ENCODE measurements at regions not wholly inside any gene's neighbourhood (a gene's known extent, or its start where the extent isn't known, plus 50 kb on each side); places are given as distances from the start of the nearest gene placed in this dataset.

GRCh38 chr1:58911841-58912499 is 128.1 kb upstream of the JUN start:
- no peak for DNase-seq (ENCODE audit: low read depth)

DNA sequence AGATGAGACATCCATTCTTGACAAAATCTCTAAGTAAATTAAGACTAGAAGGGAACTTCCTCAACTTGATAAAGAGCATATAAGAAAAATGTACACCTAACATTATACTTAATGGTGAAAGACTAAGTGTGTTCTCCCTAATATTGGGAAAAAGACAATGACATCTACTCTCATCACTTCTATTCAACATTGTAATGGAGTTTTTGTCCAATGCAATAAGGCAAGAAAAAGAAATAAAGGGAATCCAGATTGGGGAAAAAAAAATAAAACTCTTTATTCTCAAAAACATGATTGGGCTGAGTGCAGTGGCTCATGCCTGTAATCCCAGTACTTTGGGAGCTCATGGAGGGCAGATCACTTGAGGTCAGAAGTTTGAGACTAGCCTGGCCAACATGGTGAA is 131.1 kb upstream of the JUN start:
- DNase-seq (ENCODE audit: low read depth), result no peak

DNA sequence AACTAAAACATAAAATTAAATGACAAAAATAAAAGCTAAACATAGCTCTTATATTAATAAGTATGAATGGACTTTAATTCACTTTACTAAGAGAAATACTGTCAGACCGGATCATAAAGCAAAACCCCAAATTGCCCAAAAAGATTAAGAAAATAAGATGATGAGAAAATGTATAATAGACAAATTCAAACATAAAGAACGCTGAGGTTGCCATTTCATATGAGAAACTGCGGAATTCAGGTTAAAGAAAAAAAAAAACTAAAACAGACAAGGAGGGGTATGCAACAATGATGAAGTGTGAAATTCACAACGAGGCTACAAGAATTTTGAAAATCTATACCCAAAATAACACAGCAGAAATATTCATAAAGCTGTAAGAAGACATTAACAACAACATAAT is 133.6 kb upstream of the JUN start:
- DNase-seq (ENCODE audit: low read depth), result no peak

- DNase-seq (ENCODE audit: low read depth), result no peak
Observed at GRCh38 chr1:58919226-58919958, 135.5 kb upstream of the JUN start.

DNA sequence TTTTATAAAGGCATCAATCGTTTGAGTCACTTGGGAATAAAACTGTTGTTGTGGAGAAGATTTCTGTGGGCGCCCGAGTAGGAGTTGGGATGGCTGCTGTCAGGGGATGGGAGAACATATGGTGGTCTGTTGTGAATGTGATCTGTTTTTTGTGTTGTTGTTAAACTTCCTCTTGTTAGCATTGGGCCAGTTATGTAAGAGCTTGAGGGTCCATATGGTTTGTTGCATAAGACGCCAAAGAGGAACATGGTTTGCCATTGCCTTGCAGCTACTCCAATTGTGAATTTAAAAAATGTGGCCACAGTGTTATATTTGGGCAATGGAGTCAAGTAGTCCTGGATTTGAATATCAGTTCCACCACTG is 136.1 kb upstream of the JUN start:
- DNase-seq (ENCODE audit: low read depth), result no peak

- DNase-seq (ENCODE audit: low read depth), result no peak
Observed at GRCh38 chr1:58921342-58921741, 137.5 kb upstream of the JUN start.

DNA sequence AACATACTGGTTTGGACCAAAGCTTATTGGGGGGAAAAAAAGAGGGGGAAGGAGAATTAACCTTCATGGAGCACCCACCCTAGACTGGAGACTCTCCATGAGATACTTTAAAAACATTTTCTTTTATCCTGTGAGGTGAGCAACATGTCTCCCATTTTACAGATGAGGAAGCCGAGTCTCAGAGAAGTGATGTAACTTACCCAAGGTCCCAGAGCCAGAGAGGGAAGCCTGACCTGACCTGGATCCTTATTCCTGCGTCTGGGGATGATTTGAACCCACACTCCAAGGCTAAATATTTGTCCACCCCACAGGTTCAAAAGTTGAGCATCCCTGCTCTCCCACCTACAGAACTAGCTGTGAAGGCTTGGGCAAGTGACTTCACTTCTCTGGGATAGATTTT is 137.9 kb upstream of the JUN start:
- no peak for DNase-seq (ENCODE audit: low read depth)

- peak; percentile 46 for DNase-seq (ENCODE audit: low read depth)
Observed at GRCh38 chr1:58922302-58923089, 138.6 kb upstream of the JUN start.

DNA sequence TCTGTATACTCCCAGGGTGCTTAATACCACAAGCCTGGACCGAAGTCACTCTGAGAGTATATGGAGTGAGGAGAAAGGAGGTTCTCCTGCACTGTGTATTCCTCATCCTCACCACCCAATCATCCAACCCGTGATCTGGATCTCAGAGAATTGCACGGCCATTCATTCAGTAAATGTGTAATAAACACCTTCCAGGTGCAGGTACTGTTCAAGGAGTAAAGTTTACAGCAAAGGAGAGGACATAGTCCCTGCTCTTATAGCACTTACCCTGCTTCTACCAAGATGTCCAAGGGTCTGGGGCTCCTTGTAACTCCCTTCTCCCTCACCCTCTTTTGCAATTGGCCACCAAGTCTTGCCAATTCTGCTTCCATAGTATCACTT is 139.2 kb upstream of the JUN start:
- no peak for DNase-seq (ENCODE audit: low read depth)

GRCh38 chr1:58924016-58924565 is 140.2 kb upstream of the JUN start:
- no peak for DNase-seq (ENCODE audit: low read depth)

DNA sequence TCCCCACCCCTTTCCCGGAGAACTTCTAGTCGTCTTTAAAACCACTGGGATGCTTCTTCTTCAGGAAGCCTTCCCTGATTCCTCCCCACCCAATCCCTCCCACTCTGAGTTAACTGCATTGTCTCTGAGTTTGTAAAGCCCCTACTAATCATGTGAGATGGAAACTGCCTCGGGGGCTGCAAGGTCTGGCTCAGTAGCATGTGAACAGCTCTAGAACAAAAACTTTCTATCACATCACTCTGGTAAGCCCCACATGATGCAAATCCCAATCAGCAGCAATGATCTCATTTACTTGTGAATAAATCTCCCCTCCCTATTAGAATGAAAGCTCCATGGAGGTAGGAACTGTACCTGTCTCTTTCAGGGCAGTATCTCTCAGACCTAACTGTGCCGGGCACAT is 141.0 kb upstream of the JUN start:
- no peak for DNase-seq (ENCODE audit: low read depth)

DNA sequence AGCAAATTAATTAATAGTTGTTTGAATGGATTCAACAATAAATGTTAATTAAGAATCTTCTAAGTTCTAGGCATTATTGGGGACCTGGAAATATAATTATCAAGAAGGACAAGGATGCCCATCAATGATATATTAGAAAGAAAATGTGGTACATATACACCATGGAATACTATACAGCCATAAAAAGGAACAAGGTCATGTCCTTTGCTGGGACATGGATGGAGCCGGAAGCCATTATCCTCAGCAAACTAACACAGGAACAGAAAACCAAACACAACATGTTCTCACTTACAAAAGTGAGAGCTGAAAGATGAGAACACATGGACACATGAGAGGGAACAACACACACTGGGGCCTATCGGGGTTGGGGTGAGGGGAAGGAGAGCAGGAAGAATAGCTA is 141.4 kb upstream of the JUN start:
- DNase-seq (ENCODE audit: low read depth), result no peak

- DNase-seq (ENCODE audit: low read depth), result no peak
Observed at GRCh38 chr1:58926152-58926551, 142.3 kb upstream of the JUN start.

DNA sequence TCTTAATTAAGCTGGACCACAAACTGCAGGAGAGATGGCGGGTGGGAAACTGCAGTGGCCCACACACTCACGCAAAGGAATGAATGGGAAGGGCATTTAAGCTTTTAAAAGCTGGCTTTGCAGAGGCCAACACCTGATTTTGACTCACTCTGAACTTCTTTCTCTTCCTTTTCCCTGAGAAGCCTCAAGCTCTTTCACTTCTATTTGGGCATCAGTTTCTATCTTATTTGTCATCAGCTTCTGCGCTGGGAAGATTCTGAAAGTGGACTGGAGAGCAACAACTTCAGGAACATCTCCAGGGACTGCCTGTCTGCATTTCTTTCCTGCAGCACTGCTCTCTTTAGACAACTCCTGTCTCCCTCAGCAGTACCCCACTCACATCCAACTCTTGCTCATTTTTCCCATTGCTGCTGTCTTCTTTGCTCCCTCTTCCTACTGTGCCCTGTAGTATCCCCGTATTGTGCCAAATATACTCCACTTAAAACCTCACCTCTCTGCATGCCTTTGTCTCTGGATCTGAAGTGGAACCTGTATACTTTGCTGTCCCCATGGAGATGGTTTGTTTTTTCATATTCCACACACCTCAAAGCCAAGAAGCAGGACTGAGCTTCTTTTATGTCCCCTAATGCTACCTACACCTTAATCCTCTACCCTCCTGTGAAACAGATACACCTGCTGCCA is 143.3 kb upstream of the JUN start:
- DNase-seq (ENCODE audit: low read depth), result no peak

- no peak for DNase-seq (ENCODE audit: low read depth)
Observed at GRCh38 chr1:58927722-58928085, 143.9 kb upstream of the JUN start.

DNA sequence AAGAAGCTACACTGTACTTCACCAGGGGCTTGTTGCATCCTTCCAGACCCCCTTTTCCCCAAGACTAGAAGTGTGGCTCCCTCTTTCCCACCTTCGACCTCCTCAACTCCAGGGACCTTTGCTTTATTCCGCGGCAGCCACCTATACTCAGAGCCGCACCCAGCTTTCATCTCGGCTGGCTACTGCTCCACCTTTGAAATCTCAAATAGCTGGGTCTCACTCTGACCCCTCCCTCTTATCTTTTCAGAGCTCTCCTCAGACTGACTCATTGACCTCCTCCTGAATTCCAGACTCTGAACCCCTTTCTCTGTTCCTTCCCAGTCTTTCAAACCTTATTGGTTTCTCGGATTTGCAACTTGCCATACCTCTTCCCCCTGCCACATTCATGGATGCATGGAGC is 144.7 kb upstream of the JUN start:
- no peak for DNase-seq (ENCODE audit: low read depth)

DNA sequence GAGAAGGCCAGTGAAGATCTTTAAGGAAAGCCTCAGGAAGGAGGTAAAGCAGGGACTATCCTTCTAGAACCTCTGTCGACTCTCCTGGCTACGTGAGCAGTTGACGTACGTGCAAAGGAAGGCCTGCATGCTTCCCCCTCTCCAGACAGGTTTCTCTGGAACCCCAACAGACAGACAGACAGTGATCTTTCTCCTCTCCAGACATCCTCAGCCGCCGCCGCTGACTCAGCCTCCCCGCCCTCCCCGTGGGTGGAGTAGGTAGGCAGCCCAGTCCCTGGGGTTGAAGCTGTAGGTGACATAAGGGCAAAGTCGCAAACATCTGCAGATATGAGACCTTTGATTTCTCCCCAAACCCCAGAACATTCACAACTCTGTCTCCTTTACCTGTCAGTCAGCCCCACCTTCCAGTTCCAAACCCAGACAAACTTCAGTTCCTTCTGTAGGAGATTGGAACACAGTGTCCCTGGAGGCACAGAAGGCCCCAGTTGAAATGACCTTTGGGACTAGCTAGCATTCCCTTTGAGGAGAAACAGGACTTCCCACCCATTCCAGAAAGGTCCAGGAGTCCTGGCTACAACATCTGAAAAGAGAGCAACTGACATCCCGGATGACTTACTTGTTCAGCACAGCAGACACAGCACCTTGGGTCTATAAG is 146.0 kb upstream of the JUN start:
- peak; percentile 21 for DNase-seq (ENCODE audit: low read depth)

- no peak for DNase-seq (ENCODE audit: low read depth)
Observed at GRCh38 chr1:58931024-58931423, 147.2 kb upstream of the JUN start.

DNA sequence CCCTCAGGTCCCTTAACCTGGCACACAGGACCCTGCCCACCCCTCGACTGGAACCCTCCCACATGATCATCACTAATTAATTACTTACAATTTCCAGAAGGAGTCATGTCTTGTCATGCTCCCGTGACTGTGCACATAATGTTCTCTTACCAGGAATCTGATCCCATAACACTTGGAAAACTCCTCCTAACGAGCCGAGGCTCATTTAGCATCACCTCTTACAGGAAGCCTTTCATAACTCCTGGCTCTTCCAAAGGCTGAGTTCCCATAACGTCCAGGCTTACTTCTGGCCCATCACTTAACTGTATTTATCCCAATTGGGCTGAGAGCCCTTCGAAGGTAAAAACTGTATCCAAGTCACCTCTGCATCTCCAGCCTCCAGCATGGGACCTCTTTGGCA is 147.9 kb upstream of the JUN start:
- DNase-seq (ENCODE audit: low read depth), result no peak

DNA sequence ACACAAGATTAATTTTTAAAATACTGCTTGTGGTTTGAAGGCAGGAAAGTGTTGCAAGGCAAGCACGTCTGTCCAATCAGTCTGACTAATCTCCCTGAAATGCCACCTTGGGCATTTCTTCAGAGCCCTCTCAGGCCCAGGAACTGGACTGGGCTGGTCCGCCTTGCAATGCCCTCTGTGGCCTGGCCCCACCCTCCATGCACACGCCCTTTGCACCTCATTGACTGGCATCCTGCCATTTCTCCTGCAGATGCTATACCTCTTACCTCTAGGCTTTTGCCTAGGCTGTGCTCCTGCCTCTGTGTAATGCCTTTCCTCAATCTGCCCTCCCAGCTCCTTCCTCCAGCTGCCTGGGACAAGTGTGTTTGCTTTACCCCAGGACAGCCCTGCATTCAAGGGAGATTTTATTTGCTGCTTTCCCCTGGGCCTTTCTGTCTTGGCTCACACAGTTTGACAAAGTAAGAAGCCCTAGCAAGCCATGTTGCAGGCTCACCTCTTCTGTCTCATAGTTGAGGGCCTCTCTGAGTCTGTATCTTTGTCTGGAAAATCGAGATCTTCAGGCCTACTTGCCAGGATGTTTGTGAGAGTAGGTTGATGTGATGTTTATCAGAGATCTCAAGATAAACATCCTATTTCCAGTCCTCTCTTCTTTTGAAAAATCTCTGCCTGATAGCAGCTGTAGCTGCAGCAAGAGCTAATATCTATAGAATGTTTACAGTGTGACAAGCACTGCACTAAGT is 149.2 kb upstream of the JUN start:
- no peak for DNase-seq (ENCODE audit: low read depth)

DNA sequence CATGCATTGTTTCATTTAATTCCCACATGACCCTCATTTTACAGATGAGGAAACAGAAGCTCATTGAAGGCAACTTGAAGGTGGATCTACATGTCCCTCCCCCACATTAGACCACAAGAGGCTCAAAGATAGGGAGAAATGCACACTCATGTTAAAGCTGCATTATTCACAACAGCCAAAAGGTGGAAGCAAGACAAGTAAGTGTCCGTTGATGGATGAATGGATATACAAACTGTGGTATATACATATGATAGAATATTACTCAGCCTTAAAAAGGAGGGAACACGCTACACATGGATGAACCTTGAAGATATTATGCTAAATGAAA is 149.7 kb upstream of the JUN start:
- DNase-seq (ENCODE audit: low read depth), result no peak

Measured in activated T-cell treated with anti-CD3 and anti-CD28 coated beads for 48 hours (primary cell).